ENCODE measurements at regions not wholly inside any gene's neighbourhood (a gene's known extent, or its start where the extent isn't known, plus 50 kb on each side); places are given as distances from the start of the nearest gene placed in this dataset.

- TF ChIP-seq EZH2phosphoT487 (IDR thresholded peaks at IDR 0.05; ENCODE audit: low read depth): no peak
- TF ChIP-seq CTCF (IDR thresholded peaks at IDR 0.05; ENCODE audit: low read depth, low read length): no peak
Observed at GRCh38 chr2:163253621-163254285, 415.2 kb upstream of the KCNH7 start.

All from OCI-LY3 (cell line).